ENCODE measurements at regions not wholly inside any gene's neighbourhood (a gene's known extent, or its start where the extent isn't known, plus 50 kb on each side); places are given as distances from the start of the nearest gene placed in this dataset.

DNA sequence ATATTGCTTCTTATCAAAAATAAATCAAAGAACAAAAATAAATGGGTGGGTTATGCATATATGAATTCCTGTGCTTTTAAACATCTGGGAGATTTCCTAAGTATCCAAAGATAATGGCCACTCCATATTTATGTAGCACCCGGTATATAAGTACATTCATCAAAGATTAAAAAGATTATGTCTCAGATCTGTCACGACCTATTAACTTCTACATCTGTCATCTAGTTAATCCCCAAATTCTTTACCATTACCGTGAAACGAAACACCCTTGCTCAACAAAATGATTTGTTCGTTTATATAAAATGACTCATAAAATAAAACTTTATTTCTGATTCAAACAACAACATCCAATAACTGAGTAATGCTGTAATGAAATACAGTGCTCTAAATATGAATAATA lies 64.8 kb upstream of the FOXQ1 start:
- H3K27ac ChIP-seq, result no peak overlapping the region
- TF ChIP-seq EP300 (IDR thresholded peaks at IDR 0.05) (no peak), POLR2A (IDR thresholded peaks at IDR 0.05) (no peak)
- TF ChIP-seq, protein P1, sequence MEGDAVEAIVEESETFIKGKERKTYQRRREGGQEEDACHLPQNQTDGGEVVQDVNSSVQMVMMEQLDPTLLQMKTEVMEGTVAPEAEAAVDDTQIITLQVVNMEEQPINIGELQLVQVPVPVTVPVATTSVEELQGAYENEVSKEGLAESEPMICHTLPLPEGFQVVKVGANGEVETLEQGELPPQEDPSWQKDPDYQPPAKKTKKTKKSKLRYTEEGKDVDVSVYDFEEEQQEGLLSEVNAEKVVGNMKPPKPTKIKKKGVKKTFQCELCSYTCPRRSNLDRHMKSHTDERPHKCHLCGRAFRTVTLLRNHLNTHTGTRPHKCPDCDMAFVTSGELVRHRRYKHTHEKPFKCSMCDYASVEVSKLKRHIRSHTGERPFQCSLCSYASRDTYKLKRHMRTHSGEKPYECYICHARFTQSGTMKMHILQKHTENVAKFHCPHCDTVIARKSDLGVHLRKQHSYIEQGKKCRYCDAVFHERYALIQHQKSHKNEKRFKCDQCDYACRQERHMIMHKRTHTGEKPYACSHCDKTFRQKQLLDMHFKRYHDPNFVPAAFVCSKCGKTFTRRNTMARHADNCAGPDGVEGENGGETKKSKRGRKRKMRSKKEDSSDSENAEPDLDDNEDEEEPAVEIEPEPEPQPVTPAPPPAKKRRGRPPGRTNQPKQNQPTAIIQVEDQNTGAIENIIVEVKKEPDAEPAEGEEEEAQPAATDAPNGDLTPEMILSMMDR (IDR thresholded peaks at IDR 0.05), result no peak
- no peak for DNase-seq
- H3K27me3 ChIP-seq, result no peaks in the 10 kb centered on the region
- no peaks in the 10 kb centered on the region for H3K9me3 ChIP-seq
- intact Hi-C loops (cut with DNase I), result no loop called here
- no peaks in the 10 kb centered on the region for H3K36me3 ChIP-seq
- 63 to 65% (median 64%) methylated on average over 5 of the region's 5 CpGs for WGBS, 3 donors
- H3K4me1 ChIP-seq (ENCODE audit: insufficient read depth), result no peaks in the 10 kb centered on the region
- no peak overlapping the region for H3K4me3 ChIP-seq

DNA sequence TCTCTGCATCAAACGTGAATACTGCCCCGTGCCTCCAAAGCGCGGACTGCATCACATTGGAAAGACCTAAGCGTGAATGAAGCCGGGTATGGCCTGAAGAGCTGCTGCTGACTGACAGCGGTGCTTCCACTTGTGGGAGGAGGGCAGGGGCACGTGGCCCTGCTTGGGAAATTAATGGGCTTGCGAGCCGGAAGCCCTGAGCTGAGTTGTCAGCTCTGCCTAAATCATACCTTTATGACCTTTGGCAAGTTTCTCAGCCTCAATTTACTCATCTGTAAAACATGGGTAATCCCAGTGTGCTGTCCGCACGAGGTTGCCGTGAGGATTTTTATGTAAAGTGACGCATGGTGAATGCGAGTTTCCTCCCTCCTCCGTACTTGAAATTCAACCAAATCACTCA lies 67.0 kb upstream of the FOXQ1 start:
- H3K27me3 ChIP-seq, result no peaks in the 10 kb centered on the region
- no peak overlapping the region for H3K4me3 ChIP-seq
- no peak for DNase-seq
- intact Hi-C loops (cut with DNase I), result no loop called here
- TF ChIP-seq, protein P1 (IDR thresholded peaks at IDR 0.05), result no peak
- TF ChIP-seq EP300 (IDR thresholded peaks at IDR 0.05) (no peak), POLR2A (IDR thresholded peaks at IDR 0.05) (no peak)
- 48 to 51% (median 51%) methylated on average over 16 of the region's 16 CpGs for WGBS, 3 donors
- no peaks in the 10 kb centered on the region for H3K36me3 ChIP-seq
- H3K9me3 ChIP-seq, result no peaks in the 10 kb centered on the region
- H3K4me1 ChIP-seq (ENCODE audit: insufficient read depth), result no peaks in the 10 kb centered on the region
- H3K27ac ChIP-seq, result no peak overlapping the region

DNA sequence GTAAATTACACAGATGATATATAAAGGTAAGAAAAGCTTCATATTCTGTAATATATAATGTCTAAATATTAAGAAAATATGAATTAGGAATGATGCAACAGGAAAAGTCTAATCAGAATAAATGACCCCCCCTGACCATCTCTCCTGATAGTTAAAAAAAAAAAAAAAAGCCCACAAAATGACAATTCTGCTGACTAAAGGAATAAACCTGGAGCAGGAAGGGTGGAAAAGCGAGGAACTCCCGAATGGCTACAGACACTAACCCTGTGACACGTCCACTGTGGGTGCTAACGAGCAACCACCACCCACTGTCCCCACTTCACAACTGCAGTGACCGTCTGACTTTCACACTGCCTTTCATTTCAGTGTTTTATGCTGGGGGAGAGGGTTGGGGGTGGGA lies 67.6 kb upstream of the FOXQ1 start:
- no peaks in the 10 kb centered on the region for H3K9me3 ChIP-seq
- H3K27me3 ChIP-seq, result no peaks in the 10 kb centered on the region
- intact Hi-C loops (cut with DNase I), result no loop called here
- no peak for DNase-seq
- H3K36me3 ChIP-seq, result no peaks in the 10 kb centered on the region
- WGBS, 3 donors, result 70 to 84% (median 78%) methylated on average over 5 of the region's 5 CpGs
- no peak overlapping the region for H3K4me3 ChIP-seq
- H3K4me1 ChIP-seq (ENCODE audit: insufficient read depth), result no peaks in the 10 kb centered on the region
- H3K27ac ChIP-seq, result no peak overlapping the region
- no peak for TF ChIP-seq EP300 (IDR thresholded peaks at IDR 0.05)

DNA sequence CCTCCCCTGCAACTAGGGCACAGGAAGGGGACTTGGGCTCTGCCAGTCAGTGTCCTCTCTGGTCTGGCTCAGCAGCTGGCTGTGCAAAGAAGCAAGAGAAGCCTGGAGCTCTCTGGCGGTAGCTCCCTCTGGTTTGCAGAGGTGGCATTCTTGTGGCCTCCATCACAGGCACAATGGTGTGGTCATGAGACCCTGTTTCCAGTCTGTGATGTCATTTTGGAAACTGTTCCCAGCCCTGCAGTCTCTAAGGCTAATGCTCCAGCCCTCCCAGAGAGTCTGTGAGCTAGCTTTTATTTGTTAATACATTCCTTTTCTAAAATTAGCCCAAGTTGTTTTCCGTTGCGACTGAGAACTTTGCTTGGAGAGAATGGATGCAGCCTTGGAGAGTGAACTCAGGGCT lies 69.5 kb upstream of the FOXQ1 start:
- Histone ChIP-seq H3K36me3 (no peaks in the 10 kb centered on the region), H3K27ac (no peak overlapping the region), H3K27me3 (no peaks in the 10 kb centered on the region), H3K4me3 (no peak overlapping the region), H3K4me1 (ENCODE audit: insufficient read depth) (no peaks in the 10 kb centered on the region), H3K9me3 (no peaks in the 10 kb centered on the region)
- WGBS, 3 donors, result 28 to 60% (median 35%) methylated on average over 3 of the region's 3 CpGs
- no peak for DNase-seq
- intact Hi-C loops (cut with DNase I), result no loop called here
- TF ChIP-seq EP300 (IDR thresholded peaks at IDR 0.05), result no peak
- no peak for TF ChIP-seq POLR2A (IDR thresholded peaks at IDR 0.05)
- TF ChIP-seq, protein P1 (IDR thresholded peaks at IDR 0.05), result no peak

DNA sequence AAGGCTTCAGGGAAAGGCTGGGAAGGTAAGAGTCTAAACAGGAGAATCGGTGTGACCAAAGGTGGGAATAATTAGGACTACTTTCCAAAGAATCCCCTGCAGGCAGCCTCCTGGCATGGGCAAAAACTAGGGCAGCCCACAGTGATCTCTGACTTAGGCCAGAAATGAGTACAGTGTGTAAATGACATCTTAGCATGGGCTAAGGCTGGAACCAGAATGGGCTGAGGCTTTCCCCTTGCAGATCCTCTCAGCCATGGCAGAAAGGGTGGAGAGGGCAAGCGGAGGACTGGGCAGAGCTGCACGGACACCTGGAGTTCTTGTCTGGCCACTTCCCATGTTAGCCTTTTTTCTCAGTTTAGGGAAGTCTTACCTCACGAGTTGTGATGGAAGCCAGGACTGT lies 69.9 kb upstream of the FOXQ1 start:
- H3K36me3 ChIP-seq, result no peaks in the 10 kb centered on the region
- no peak overlapping the region for H3K4me3 ChIP-seq
- no peaks in the 10 kb centered on the region for H3K4me1 ChIP-seq (ENCODE audit: insufficient read depth)
- H3K27ac ChIP-seq, result no peak overlapping the region
- H3K27me3 ChIP-seq, result no peaks in the 10 kb centered on the region
- no peak for DNase-seq
- TF ChIP-seq, protein P1 (IDR thresholded peaks at IDR 0.05), result no peak
- TF ChIP-seq EP300 (IDR thresholded peaks at IDR 0.05) (no peak), POLR2A (IDR thresholded peaks at IDR 0.05) (no peak)
- WGBS, 3 donors, result 55 to 85% (median 70%) methylated on average over 4 of the region's 4 CpGs
- intact Hi-C loops (cut with DNase I), result no loop called here
- no peaks in the 10 kb centered on the region for H3K9me3 ChIP-seq

All from ovary (tissue), 7 donors.